ENCODE measurements at regions not wholly inside any gene's neighbourhood (a gene's known extent, or its start where the extent isn't known, plus 50 kb on each side); places are given as distances from the start of the nearest gene placed in this dataset.

DNA sequence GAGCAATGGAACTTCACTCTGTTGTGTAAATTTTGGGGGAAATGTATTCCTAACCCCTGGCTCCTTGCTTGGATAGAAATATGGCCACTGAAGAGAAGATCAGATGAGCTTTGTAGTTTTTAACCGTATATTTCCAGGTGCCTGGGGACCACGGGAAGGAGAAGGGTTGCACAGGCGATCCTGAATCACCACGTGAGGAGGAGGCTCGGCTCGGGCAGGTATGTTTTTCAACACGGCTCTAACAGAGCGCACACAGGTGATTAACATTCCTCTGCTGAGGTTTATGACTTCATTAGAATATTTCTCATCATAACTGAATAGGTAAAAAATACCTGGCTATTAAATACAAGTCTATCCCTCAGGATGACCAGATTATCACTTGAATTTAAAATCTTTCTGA, 495.0 kb upstream of the ZFHX3 start:
- TF ChIP-seq, protein P1, sequence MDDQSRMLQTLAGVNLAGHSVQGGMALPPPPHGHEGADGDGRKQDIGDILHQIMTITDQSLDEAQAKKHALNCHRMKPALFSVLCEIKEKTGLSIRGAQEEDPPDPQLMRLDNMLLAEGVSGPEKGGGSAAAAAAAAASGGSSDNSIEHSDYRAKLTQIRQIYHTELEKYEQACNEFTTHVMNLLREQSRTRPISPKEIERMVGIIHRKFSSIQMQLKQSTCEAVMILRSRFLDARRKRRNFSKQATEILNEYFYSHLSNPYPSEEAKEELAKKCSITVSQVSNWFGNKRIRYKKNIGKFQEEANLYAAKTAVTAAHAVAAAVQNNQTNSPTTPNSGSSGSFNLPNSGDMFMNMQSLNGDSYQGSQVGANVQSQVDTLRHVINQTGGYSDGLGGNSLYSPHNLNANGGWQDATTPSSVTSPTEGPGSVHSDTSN (IDR thresholded peaks at IDR 0.05; ENCODE audit: insufficient replicate concordance, low read depth, low read length) = no peak
- TF ChIP-seq EGR1 (IDR thresholded peaks at IDR 0.05; ENCODE audit: borderline replicate concordance in 1 of 2, low read depth in 2 of 2, low read length in 2 of 2) (no peak), JUNB (IDR thresholded peaks at IDR 0.05) (no peak), RCOR1 (conservative IDR thresholded peaks at IDR 0.05; ENCODE audit: low read depth, low read length) (no peak), TCF12 (IDR thresholded peaks at IDR 0.05; ENCODE audit: low read depth, low read length) (no peak), EP300 (IDR thresholded peaks at IDR 0.05; ENCODE audit: borderline replicate concordance in 1 of 2, control insufficient read depth in 1 of 2, low read depth in 2 of 2, low read length in 2 of 2) (no peak), POLR2A (IDR thresholded peaks at IDR 0.05; ENCODE audit: low read depth, low read length) (no peak), SREBF2 (IDR thresholded peaks at IDR 0.05; ENCODE audit: low read length) (no peak), SUZ12 (IDR thresholded peaks at IDR 0.05; ENCODE audit: unreplicated experiment) (no peak)
- TF ChIP-seq, protein P2, sequence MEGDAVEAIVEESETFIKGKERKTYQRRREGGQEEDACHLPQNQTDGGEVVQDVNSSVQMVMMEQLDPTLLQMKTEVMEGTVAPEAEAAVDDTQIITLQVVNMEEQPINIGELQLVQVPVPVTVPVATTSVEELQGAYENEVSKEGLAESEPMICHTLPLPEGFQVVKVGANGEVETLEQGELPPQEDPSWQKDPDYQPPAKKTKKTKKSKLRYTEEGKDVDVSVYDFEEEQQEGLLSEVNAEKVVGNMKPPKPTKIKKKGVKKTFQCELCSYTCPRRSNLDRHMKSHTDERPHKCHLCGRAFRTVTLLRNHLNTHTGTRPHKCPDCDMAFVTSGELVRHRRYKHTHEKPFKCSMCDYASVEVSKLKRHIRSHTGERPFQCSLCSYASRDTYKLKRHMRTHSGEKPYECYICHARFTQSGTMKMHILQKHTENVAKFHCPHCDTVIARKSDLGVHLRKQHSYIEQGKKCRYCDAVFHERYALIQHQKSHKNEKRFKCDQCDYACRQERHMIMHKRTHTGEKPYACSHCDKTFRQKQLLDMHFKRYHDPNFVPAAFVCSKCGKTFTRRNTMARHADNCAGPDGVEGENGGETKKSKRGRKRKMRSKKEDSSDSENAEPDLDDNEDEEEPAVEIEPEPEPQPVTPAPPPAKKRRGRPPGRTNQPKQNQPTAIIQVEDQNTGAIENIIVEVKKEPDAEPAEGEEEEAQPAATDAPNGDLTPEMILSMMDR (IDR thresholded peaks at IDR 0.05 in 2 of 3, conservative IDR thresholded peaks at IDR 0.05 in 1 of 3; ENCODE audit: control insufficient read depth in 2 of 3, extremely low read depth in 1 of 3, insufficient read depth in 1 of 3, low read depth in 3 of 3, low read length in 3 of 3) = no peak
- TF ChIP-seq, protein P3, sequence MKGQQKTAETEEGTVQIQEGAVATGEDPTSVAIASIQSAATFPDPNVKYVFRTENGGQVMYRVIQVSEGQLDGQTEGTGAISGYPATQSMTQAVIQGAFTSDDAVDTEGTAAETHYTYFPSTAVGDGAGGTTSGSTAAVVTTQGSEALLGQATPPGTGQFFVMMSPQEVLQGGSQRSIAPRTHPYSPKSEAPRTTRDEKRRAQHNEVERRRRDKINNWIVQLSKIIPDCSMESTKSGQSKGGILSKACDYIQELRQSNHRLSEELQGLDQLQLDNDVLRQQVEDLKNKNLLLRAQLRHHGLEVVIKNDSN (IDR thresholded peaks at IDR 0.05; ENCODE audit: borderline replicate concordance, extremely low read length, insufficient read depth, low read depth, low read length) = no peak
